Endodermal cell (in vitro differentiated cells): ENCODE measurements at regions not wholly inside any gene's neighbourhood (a gene's known extent, or its start where the extent isn't known, plus 50 kb on each side); places are given as distances from the start of the nearest gene placed in this dataset.

ENCODE experiments used
- DNase-seq: peaks from one replicate; pipeline ENCODE4 v3.0.0-alpha.2; 2017
- H3K27ac ChIP-seq: 2 replicates; pipeline ENCODE4 v1.5.1; 2013; ENCODE audit warnings: mild to moderate bottlenecking, low read depth, low read length, moderate library complexity
- H3K27me3 ChIP-seq: 2 replicates; pipeline ENCODE4 v1.6.1; 2013; ENCODE audit warnings: mild to moderate bottlenecking, low read length, moderate library complexity; ENCODE audit not compliant: insufficient read depth, control insufficient read depth, poor library complexity, severe bottlenecking
- H3K36me3 ChIP-seq: 2 replicates; pipeline ENCODE4 v1.7.0; 2013; ENCODE audit warnings: mild to moderate bottlenecking, low read length, moderate library complexity; ENCODE audit not compliant: control insufficient read depth, insufficient read depth
- H3K4me1 ChIP-seq: one replicate; pipeline ENCODE4 v1.7.0; 2013; ENCODE audit warnings: low read length; ENCODE audit not compliant: control insufficient read depth, insufficient read depth
- H3K4me3 ChIP-seq: 2 replicates; pipeline ENCODE4 v1.5.1; 2013; ENCODE audit warnings: mild to moderate bottlenecking, low read length, moderate library complexity
- H3K9ac ChIP-seq: 2 replicates; pipeline ENCODE4 v1.6.1; 2013; ENCODE audit warnings: mild to moderate bottlenecking, low read length, moderate library complexity; ENCODE audit not compliant: poor library complexity, severe bottlenecking; ENCODE audit errors: extremely low read depth
- H3K9me3 ChIP-seq: 2 replicates; pipeline ENCODE4 v1.6.1; 2013; ENCODE audit warnings: mild to moderate bottlenecking, low read length, moderate library complexity; ENCODE audit not compliant: control insufficient read depth
- H3K27ac Mint-ChIP-seq: 2 replicates; pipeline ENCODE4 v1.8.0; 2020; ENCODE audit warnings: mixed read lengths
- H3K27me3 Mint-ChIP-seq: 2 replicates; pipeline ENCODE4 v1.8.0; 2021; ENCODE audit warnings: mild to moderate bottlenecking, mixed read lengths; ENCODE audit not compliant: insufficient read depth
- H3K36me3 Mint-ChIP-seq: 2 replicates; pipeline ENCODE4 v1.8.0; 2020; ENCODE audit warnings: low read depth, mixed read lengths
- H3K4me1 Mint-ChIP-seq: 2 replicates; pipeline ENCODE4 v1.8.0; 2020; ENCODE audit warnings: mixed read lengths
- H3K4me3 Mint-ChIP-seq: 2 replicates; pipeline ENCODE4 v1.8.0; 2020; ENCODE audit warnings: mild to moderate bottlenecking, moderate library complexity, mixed read lengths
- H3K9me3 Mint-ChIP-seq: 2 replicates; pipeline ENCODE4 v1.8.0; 2020; ENCODE audit warnings: mild to moderate bottlenecking, mixed read lengths
- WGBS, 2 experiments: methylation state at CpG; one replicate each; pipeline versions ENCODE4 v1.1.5 to v1.1.7; 2013; ENCODE audit warnings: missing lambda C conversion rate in 2 of 2, mixed read lengths in 1 of 2; ENCODE audit not compliant: insufficient coverage in 1 of 2, insufficient read length in 1 of 2; 5-methylcytosine and 5-hydroxymethylcytosine counted together
- TF ChIP-seq, protein P1 (sequence below): fragments of 200-600 bp; sonication (generic); conservative IDR thresholded peaks from 2 replicates; pipeline ENCODE4 v1.5.0; 2021; ENCODE audit warnings: antibody characterized with exemption, mild to moderate bottlenecking

DNA sequence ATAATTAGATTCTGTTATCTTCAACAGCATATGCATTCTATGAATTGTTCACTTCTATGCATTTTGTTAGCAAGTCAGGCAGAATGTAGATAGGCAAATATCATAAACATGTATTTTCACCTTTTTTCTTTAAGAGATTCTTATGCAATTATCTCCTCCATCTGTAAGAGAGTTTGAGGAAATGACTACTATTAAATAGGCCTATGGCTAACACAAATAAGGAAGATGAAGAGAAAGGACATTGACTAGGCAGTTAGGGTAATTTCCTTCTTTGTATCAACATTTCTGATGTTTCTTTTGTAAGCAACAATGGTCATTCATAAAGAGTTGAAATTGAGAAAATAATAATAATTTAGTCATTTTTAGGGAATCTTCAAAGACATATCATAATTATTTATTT, 145.2 kb upstream of the CDH12 start:
- no peaks in the 10 kb centered on the region for H3K36me3 Mint-ChIP-seq
- H3K27me3 Mint-ChIP-seq = peaks cover 1% of the 10 kb centered on the region
- no peaks in the 10 kb centered on the region for H3K9me3 Mint-ChIP-seq
- TF ChIP-seq, protein P1, sequence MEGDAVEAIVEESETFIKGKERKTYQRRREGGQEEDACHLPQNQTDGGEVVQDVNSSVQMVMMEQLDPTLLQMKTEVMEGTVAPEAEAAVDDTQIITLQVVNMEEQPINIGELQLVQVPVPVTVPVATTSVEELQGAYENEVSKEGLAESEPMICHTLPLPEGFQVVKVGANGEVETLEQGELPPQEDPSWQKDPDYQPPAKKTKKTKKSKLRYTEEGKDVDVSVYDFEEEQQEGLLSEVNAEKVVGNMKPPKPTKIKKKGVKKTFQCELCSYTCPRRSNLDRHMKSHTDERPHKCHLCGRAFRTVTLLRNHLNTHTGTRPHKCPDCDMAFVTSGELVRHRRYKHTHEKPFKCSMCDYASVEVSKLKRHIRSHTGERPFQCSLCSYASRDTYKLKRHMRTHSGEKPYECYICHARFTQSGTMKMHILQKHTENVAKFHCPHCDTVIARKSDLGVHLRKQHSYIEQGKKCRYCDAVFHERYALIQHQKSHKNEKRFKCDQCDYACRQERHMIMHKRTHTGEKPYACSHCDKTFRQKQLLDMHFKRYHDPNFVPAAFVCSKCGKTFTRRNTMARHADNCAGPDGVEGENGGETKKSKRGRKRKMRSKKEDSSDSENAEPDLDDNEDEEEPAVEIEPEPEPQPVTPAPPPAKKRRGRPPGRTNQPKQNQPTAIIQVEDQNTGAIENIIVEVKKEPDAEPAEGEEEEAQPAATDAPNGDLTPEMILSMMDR = no peak
- no peak overlapping the region for H3K4me3 Mint-ChIP-seq
- no peak for DNase-seq
- no peak overlapping the region for H3K27ac ChIP-seq
- no peaks in the 10 kb centered on the region for H3K4me1 ChIP-seq
- H3K27ac Mint-ChIP-seq = no peak overlapping the region
- no peaks in the 10 kb centered on the region for H3K27me3 ChIP-seq
- H3K4me3 ChIP-seq = no peak overlapping the region
- no peaks in the 10 kb centered on the region for H3K9me3 ChIP-seq
- no peaks in the 10 kb centered on the region for H3K36me3 ChIP-seq
- H3K9ac ChIP-seq = no peak overlapping the region
- H3K4me1 Mint-ChIP-seq = no peaks in the 10 kb centered on the region

DNA sequence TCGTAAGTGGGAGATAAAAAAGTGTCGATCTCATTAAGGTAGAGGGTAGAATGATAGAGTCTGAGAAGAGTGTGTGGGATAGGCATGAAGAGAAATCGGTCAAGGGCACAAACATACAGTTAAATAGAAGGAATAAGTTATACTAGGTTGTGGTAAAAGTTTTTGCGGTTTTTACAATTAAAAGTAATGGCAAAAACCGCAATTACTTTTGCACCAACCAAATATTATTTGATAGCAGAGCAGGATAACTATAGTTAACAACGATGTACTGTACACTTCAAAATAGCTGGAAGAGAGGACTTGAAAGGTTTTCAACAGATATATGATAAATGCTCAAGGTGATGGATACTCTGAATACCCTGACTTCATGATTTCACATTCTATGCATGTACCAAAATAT, 135.8 kb upstream of the CDH12 start:
- H3K36me3 ChIP-seq = no peaks in the 10 kb centered on the region
- no peak overlapping the region for H3K4me3 ChIP-seq
- H3K27me3 Mint-ChIP-seq = no peaks in the 10 kb centered on the region
- H3K27ac Mint-ChIP-seq = no peak overlapping the region
- no peaks in the 10 kb centered on the region for H3K9me3 ChIP-seq
- DNase-seq = no peak
- no peaks in the 10 kb centered on the region for H3K4me1 ChIP-seq
- no peaks in the 10 kb centered on the region for H3K36me3 Mint-ChIP-seq
- no peaks in the 10 kb centered on the region for H3K9me3 Mint-ChIP-seq
- no peak overlapping the region for H3K9ac ChIP-seq
- H3K27ac ChIP-seq = no peak overlapping the region
- no peak overlapping the region for H3K4me3 Mint-ChIP-seq
- no peaks in the 10 kb centered on the region for H3K4me1 Mint-ChIP-seq
- TF ChIP-seq, protein P1 = no peak
- WGBS, 2 experiments = 91 to 100% methylated on average over 2 to 6 of the region's 6 CpGs
- no peaks in the 10 kb centered on the region for H3K27me3 ChIP-seq

DNA sequence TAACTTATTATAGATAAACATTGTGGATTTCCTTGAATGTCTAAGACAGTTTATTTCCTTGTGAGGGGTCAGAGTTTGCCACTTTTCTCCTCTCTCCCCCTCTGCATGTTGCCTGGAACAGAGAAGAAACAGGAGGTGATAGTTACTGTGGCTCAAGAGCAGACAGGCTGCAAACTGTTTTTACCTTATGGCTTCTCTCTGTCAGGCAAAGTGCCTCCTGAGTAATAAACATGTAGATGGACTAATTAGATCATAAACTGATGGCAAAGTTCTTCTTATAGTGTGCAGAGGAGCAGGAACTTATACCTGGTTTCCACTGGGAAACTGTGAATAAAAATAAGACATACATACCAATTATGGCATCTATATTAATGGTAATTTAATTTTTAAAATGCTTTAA, 133.1 kb upstream of the CDH12 start:
- Histone ChIP-seq H3K9ac (no peak overlapping the region), H3K4me3 (no peak overlapping the region), H3K27ac (no peak overlapping the region), H3K27me3 (no peaks in the 10 kb centered on the region), H3K4me1 (no peaks in the 10 kb centered on the region), H3K9me3 (no peaks in the 10 kb centered on the region), H3K36me3 (no peaks in the 10 kb centered on the region)
- Mint-ChIP-seq H3K27ac (no peak overlapping the region), H3K9me3 (no peaks in the 10 kb centered on the region), H3K27me3 (no peaks in the 10 kb centered on the region), H3K4me3 (no peak overlapping the region), H3K4me1 (no peaks in the 10 kb centered on the region), H3K36me3 (no peaks in the 10 kb centered on the region)
- TF ChIP-seq, protein P1 = no peak
- DNase-seq = no peak
